Activated CD4-positive, alpha-beta T cell treated with anti-CD3 and anti-CD28 coated beads, Interleukin-2, amount 10 ng/mL, durations not matched to agents 24 days and 14 days (primary cell): ENCODE measurements at regions not wholly inside any gene's neighbourhood (a gene's known extent, or its start where the extent isn't known, plus 50 kb on each side); places are given as distances from the start of the nearest gene placed in this dataset.

Experiments used
- DNase-seq: peaks from one replicate; pipeline ENCODE4 v3.0.0; 2022
- H3K27ac Mint-ChIP-seq: one replicate; pipeline ENCODE4 v1.8.0; 2022; ENCODE audit warnings: mild to moderate bottlenecking, mixed read lengths
- H3K27me3 Mint-ChIP-seq: one replicate; pipeline ENCODE4 v1.8.0; 2022; ENCODE audit warnings: mixed read lengths
- H3K36me3 Mint-ChIP-seq: one replicate; pipeline ENCODE4 v1.8.0; 2022; ENCODE audit warnings: low read depth, mild to moderate bottlenecking, mixed read lengths
- H3K4me1 Mint-ChIP-seq: one replicate; pipeline ENCODE4 v1.8.0; 2021; ENCODE audit warnings: mixed read lengths
- H3K4me3 Mint-ChIP-seq: one replicate; pipeline ENCODE4 v1.8.0; 2022; ENCODE audit warnings: mild to moderate bottlenecking, moderate library complexity, mixed read lengths
- H3K9me3 Mint-ChIP-seq: one replicate; pipeline ENCODE4 v1.8.0; 2021; ENCODE audit warnings: mixed read lengths
- intact Hi-C: fragments of 100-400 bp; cut with micrococcal nuclease; formaldehyde crosslinking; loops from one replicate; pipeline ENCODE4 v1.15.1; 2023

GRCh38 chr2:220871909-220872308 is 700.2 kb downstream of the EPHA4 start:
- intact Hi-C loops, result no loop called here
- no peaks in the 10 kb centered on the region for H3K9me3 Mint-ChIP-seq
- no peak overlapping the region for H3K4me3 Mint-ChIP-seq
- H3K36me3 Mint-ChIP-seq, result no peaks in the 10 kb centered on the region
- H3K27ac Mint-ChIP-seq, result no peak overlapping the region
- no peaks in the 10 kb centered on the region for H3K4me1 Mint-ChIP-seq
- no peaks in the 10 kb centered on the region for H3K27me3 Mint-ChIP-seq
- no peak for DNase-seq

GRCh38 chr2:220876080-220876824 is 695.9 kb downstream of the EPHA4 start:
- Mint-ChIP-seq H3K4me1 (no peaks in the 10 kb centered on the region), H3K27ac (no peak overlapping the region), H3K4me3 (no peak overlapping the region), H3K27me3 (no peaks in the 10 kb centered on the region), H3K9me3 (no peaks in the 10 kb centered on the region), H3K36me3 (no peaks in the 10 kb centered on the region)
- intact Hi-C loops, result no loop called here
- no peak for DNase-seq

- Mint-ChIP-seq H3K9me3 (no peaks in the 10 kb centered on the region), H3K27me3 (no peaks in the 10 kb centered on the region), H3K36me3 (no peaks in the 10 kb centered on the region), H3K27ac (no peak overlapping the region), H3K4me1 (no peaks in the 10 kb centered on the region), H3K4me3 (no peak overlapping the region)
- DNase-seq, result no peak
- intact Hi-C loops, result no loop called here
Measured at GRCh38 chr2:220877491-220877890, 694.6 kb downstream of the EPHA4 start.

GRCh38 chr2:220877897-220878296 is 694.2 kb downstream of the EPHA4 start:
- H3K27me3 Mint-ChIP-seq, result no peaks in the 10 kb centered on the region
- no peaks in the 10 kb centered on the region for H3K36me3 Mint-ChIP-seq
- DNase-seq, result no peak
- H3K4me3 Mint-ChIP-seq, result no peak overlapping the region
- H3K27ac Mint-ChIP-seq, result no peak overlapping the region
- intact Hi-C loops, result no loop called here
- H3K9me3 Mint-ChIP-seq, result no peaks in the 10 kb centered on the region
- no peaks in the 10 kb centered on the region for H3K4me1 Mint-ChIP-seq

GRCh38 chr2:220880623-220881596 is 691.2 kb downstream of the EPHA4 start:
- Mint-ChIP-seq H3K9me3 (no peaks in the 10 kb centered on the region), H3K4me1 (no peaks in the 10 kb centered on the region), H3K27me3 (no peaks in the 10 kb centered on the region), H3K27ac (no peak overlapping the region), H3K4me3 (no peak overlapping the region), H3K36me3 (no peaks in the 10 kb centered on the region)
- DNase-seq, result no peak
- intact Hi-C loops, result no loop called here

- no peaks in the 10 kb centered on the region for H3K36me3 Mint-ChIP-seq
- H3K4me3 Mint-ChIP-seq, result no peak overlapping the region
- intact Hi-C loops, result no loop called here
Measured at GRCh38 chr2:220882507-220882906, 689.6 kb downstream of the EPHA4 start.

GRCh38 chr2:220885593-220885992 is 686.5 kb downstream of the EPHA4 start:
- Mint-ChIP-seq H3K27me3 (no peaks in the 10 kb centered on the region), H3K27ac (no peak overlapping the region), H3K9me3 (no peaks in the 10 kb centered on the region), H3K4me3 (no peak overlapping the region), H3K36me3 (no peaks in the 10 kb centered on the region), H3K4me1 (no peaks in the 10 kb centered on the region)
- intact Hi-C loops, result no loop called here
- DNase-seq, result no peak

More at GRCh38 chr2:220882507-220882906, 689.6 kb downstream of the EPHA4 start:
- H3K27me3 Mint-ChIP-seq, result no peaks in the 10 kb centered on the region
- no peaks in the 10 kb centered on the region for H3K9me3 Mint-ChIP-seq
- DNase-seq, result no peak
- no peaks in the 10 kb centered on the region for H3K4me1 Mint-ChIP-seq
- H3K27ac Mint-ChIP-seq, result no peak overlapping the region

- Mint-ChIP-seq H3K27ac (no peak overlapping the region), H3K36me3 (no peaks in the 10 kb centered on the region), H3K9me3 (no peaks in the 10 kb centered on the region), H3K4me3 (no peak overlapping the region), H3K4me1 (no peaks in the 10 kb centered on the region), H3K27me3 (no peaks in the 10 kb centered on the region)
- DNase-seq, result no peak
- intact Hi-C loops, result no loop called here
Measured at GRCh38 chr2:220887271-220887870, 684.7 kb downstream of the EPHA4 start.

GRCh38 chr2:220887876-220888275 is 684.2 kb downstream of the EPHA4 start:
- Mint-ChIP-seq H3K36me3 (no peaks in the 10 kb centered on the region), H3K9me3 (no peaks in the 10 kb centered on the region), H3K4me1 (no peaks in the 10 kb centered on the region), H3K27me3 (no peaks in the 10 kb centered on the region), H3K27ac (no peak overlapping the region), H3K4me3 (no peak overlapping the region)
- DNase-seq, result no peak
- intact Hi-C loops, result no loop called here

- intact Hi-C loops, result no loop called here
- Mint-ChIP-seq H3K4me3 (no peak overlapping the region), H3K4me1 (no peaks in the 10 kb centered on the region), H3K27ac (no peak overlapping the region), H3K9me3 (no peaks in the 10 kb centered on the region), H3K27me3 (no peaks in the 10 kb centered on the region), H3K36me3 (no peaks in the 10 kb centered on the region)
- DNase-seq, result no peak
Measured at GRCh38 chr2:220890931-220891330, 681.2 kb downstream of the EPHA4 start.

GRCh38 chr2:220891405-220891804 is 680.7 kb downstream of the EPHA4 start:
- Mint-ChIP-seq H3K4me3 (no peak overlapping the region), H3K27me3 (no peaks in the 10 kb centered on the region), H3K4me1 (no peaks in the 10 kb centered on the region), H3K9me3 (no peaks in the 10 kb centered on the region), H3K27ac (no peak overlapping the region), H3K36me3 (no peaks in the 10 kb centered on the region)
- DNase-seq, result no peak
- intact Hi-C loops, result no loop called here

GRCh38 chr2:220892018-220892634 is 680.0 kb downstream of the EPHA4 start:
- Mint-ChIP-seq H3K36me3 (no peaks in the 10 kb centered on the region), H3K27ac (no peak overlapping the region), H3K9me3 (no peaks in the 10 kb centered on the region), H3K27me3 (no peaks in the 10 kb centered on the region), H3K4me3 (no peak overlapping the region), H3K4me1 (no peaks in the 10 kb centered on the region)
- intact Hi-C loops, result no loop called here
- no peak for DNase-seq

- Mint-ChIP-seq H3K27me3 (no peaks in the 10 kb centered on the region), H3K36me3 (no peaks in the 10 kb centered on the region), H3K27ac (no peak overlapping the region), H3K4me3 (no peak overlapping the region), H3K9me3 (no peaks in the 10 kb centered on the region), H3K4me1 (no peaks in the 10 kb centered on the region)
- intact Hi-C loops, result no loop called here
- DNase-seq, result no peak
Measured at GRCh38 chr2:220893411-220893810, 678.7 kb downstream of the EPHA4 start.

GRCh38 chr2:220894069-220894468 is 678.0 kb downstream of the EPHA4 start:
- no peak overlapping the region for H3K27ac Mint-ChIP-seq
- no peak for DNase-seq
- no peak overlapping the region for H3K4me3 Mint-ChIP-seq
- H3K4me1 Mint-ChIP-seq, result no peaks in the 10 kb centered on the region
- H3K36me3 Mint-ChIP-seq, result no peaks in the 10 kb centered on the region
- H3K27me3 Mint-ChIP-seq, result no peaks in the 10 kb centered on the region
- no peaks in the 10 kb centered on the region for H3K9me3 Mint-ChIP-seq
- intact Hi-C loops, result no loop called here
